ENCODE measurements at regions not wholly inside any gene's neighbourhood (a gene's known extent, or its start where the extent isn't known, plus 50 kb on each side); places are given as distances from the start of the nearest gene placed in this dataset.
"Not testable (repeated sequence)": the region's sequence is repeated elsewhere in the genome, so short reads cannot be mapped to it uniquely, and the experiment has no call there.

DNA sequence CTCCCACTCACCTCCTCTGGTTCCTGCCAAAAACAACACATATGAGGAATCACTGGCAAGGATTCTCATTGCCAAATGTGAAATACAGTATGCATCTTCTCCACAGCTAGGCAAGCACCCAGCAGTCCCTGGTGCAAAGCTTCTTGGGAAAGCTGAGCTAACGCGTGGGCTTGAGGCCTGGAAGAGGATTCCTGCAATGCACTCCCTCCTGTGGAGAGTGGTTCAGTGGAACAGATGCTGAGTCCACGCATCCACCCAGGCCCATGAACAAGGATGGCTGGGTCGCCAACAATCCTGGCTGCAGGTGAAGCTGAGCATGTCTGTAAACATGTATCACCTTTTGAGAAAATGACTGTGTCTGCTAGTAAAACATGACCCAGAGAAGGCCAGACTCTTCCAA lies 113.2 kb upstream of the CHST15 start:
- no peak for DNase-seq

DNA sequence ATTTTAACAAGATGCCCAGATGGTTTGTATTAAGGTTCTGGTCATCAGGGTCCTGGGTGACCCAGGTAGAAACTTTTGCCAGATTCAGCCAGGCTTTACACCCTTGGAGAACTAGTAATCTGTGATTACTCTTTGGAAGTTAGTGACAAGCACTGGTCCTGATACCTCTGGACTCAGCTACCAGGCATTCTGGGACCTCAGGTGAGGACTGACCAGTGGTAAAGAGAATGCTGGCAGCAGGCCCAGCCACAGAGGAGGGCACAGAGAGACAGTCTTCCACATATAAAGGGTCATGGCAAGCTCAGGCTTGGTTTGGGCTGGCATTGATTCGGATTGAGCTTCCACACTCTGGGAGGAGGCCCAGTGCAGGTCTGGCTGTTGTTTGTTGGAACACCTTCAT lies 112.0 kb upstream of the CHST15 start:
- no peak for DNase-seq

DNA sequence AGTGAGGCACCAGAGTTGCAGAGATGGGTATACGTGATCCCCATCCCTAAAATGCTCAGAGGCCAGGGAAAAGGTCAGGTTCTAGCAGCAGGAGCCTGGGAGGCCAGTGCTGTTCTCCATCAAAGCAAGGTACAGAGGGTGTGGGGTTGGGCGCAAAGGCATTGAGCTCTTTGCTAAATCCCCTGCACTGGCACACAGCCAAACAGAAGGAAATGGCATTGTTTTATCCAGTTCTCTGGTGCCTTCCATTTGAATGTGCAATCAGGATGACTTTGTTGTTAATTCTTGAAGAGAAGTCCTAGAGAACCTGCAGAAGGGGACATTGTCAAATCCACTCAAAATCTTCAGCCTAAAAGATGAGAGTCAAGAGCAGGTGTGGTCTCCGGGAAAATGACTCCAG lies 111.3 kb upstream of the CHST15 start:
- peak; percentile 54 for DNase-seq

DNA sequence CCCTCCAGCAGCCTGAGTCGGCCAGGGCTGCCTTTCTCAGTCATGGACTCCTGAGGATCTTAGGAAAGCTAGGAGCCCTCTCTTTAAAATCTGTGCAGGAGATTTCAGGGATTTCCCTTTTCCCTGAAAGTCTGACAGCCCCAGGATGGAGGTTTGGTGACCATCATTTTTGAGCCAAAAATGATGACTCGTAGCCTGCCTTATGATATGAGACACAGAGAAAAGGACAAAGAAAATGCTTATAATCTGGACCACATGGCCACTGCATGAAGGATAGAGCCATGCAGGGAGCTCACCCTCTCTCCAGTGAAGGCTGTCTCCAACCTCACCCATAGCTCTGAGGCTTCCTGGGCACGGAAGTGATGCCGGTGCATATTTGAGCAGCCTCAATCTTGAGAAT lies 106.6 kb upstream of the CHST15 start:
- no peak for DNase-seq

DNA sequence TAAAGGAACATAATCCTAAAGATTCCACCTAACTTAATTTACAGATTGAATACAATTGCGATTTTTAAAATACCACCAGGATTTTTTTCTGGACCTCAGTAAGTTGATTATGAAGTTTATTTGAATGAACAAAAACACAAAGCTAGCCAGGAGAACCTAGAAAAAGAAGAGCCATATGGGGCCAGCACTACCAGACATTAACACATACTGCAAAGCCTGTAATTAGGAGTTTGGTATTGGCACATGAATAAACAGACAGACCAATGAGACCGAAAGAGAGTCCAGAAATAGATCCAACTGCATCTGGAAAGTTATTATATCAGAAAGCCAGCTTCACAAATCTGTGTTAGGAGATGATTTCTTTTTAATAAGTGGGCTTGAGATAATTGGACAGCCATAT lies 105.5 kb upstream of the CHST15 start:
- DNase-seq, result no peak

DNA sequence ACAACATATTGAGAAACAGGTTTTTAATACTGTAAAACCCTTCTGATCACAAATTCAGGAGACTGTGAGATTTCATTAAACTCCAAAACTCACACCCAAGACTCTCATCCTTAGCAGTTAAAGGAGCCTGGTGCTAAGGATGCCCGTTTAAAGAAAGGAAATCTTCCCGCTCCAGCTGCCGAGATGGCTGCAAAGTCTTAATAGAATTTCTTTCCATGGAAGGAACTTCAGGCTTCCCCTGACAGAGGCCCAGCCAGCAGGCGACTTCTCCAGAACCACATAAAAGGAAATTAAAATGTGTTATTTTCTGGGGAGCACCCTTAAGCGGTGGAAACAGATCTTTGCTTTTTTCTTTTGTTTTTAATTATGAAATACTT lies 104.7 kb upstream of the CHST15 start:
- no peak for DNase-seq

DNA sequence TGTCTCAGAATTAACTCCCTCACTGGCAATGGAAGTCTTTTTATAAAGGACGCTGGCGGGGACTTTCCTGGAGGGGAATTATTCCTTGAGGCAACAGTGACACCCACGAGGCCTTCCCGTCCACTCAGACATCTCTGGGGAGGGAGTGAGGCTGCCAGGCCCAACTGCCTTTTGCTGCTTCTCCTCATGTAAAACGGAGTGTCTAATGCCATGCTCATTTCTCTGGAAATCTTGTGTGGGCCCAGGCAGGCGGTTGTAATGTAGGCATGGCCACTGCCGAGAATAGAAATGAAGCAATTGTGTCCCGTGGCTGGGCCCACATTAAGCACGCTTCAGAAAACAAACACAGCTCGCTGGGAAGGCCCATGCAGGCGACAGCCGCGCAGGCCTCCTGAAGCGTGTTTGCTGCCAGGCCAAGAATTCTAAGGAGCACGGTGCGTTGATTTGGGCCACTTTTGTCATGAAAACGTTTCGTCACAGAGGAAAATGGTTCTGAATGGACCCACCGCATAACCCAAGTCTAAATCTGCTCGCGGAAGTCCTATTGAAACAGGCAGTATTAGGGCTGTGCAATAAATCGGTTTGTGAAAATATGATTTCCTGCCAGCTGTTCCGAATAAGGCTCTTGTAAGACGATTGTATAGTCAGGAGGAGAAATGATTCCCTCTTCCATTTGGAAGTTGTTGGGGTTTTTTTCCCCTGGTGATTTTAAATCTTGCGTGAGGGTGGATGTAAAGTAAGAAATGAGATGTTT lies 104.2 kb upstream of the CHST15 start:
- no peak for DNase-seq

DNA sequence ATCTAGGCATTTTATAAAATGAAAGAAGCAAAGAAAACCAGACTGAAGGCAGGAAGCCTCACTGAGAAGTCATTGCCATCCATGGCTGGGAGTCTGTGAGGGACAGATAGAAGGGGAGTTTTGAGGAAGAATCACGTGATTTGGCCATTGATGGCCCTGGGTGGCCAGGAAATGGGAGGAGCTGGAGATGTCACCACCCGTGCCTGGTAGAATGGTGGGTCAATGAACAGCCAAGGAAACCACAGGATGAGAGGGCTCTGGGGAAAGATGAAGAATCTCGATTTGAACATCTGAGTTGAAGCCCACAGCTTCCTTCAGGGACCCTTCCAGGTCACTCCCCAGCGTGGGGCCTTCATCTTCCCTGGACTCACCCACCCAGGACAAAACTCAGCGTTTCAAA lies 103.3 kb upstream of the CHST15 start:
- no peak for DNase-seq

DNA sequence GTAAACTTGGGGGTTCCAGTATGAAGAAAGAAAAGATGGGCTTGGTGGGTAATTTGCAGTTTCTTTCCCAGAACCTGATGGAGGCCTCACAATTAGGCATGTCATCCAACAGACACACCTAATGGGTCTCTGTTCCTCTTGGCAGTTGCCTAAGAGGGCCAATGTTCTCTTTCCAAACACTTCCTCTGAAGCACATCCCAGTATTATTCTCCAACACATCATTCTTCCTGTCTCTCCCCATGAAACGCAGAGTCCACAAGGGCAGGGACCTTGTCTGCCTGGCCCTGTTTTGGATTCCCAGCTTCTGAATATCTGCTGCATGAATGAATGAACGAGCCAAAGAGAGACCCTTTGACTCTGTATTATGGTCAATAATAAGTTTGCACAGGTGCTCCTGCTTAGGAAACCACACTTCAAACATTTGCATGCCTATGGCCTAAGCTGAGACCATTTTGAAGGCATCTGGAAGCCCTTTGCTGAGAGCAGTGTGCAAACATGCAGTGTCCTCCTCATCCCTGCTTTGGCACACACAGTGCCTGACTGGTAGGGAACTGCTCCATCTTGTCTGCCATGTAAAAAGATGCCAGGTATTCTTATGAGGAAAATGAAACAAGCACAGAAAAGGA lies 100.9 kb upstream of the CHST15 start:
- DNase-seq, result no peak

DNA sequence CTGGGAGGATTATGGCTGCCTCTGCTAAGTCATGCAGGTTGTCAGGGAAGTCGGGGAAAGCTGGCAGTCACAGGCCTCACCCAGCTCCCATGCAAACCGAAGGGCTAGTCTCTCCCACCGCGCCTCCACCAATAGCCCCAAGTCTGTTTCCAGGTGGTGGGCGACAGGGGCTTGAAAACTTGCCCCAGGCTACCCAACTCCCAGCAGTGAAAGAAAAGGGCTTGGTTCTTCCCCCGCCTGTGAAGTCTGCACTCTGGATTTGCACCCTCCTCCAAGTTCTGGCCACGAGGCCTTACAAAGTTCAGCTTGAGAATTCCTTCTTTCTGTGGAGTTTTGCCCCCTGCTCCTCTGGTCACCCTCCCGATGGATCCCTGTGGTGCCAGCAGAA lies 99.9 kb upstream of the CHST15 start:
- no peak for DNase-seq

DNA sequence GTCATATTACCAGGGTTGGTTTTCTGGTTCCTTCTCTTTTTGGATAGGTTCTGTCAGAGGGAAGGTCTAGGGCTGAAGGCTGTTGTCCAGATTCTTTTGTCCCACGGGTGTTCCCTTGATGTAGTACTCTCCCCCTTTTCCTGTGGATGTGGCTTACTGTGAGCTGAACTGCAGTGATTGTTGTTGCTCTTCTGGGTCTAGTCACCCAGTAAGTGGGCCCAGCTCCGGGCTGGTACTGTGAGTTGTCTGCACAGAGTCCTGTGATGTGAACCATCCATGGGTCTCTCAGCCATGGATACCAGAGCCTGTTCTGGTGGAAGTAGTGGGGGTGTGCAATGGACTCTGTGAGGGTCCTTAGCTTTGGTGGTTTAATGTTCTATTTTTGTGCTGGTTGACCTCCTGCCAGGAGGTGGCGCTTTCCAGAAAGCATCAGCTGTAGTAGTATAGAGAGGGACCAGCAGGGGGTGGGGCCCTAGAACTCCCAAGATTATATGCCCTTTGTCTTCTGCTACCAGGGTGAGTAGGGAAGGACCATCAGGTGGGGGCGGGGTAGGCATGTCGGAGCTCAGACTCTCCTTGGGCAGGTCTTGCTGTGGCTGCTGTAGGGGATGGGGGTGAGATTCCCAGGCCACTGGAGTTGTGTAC lies 99.4 kb upstream of the CHST15 start:
- DNase-seq, result not testable (repeated sequence)

DNA sequence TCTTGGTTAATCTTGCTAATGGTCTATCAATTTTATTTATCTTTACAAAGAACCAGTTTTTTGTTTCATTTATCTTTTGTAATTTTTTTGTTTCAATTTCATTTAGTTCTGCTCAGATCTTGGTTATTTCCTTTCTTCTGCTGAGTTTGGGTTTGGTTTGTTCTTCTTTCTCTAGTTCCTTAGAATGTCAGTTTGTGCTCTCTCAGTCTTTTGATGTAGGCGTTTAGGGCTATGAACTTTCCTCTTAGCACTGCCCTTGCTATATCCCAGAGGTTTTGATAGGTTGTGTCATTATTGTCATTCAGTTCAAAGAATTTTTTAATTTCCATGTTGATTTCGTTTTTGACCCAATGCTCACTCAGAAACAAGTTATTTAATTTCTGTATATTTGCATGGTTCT lies 97.1 kb upstream of the CHST15 start:
- DNase-seq, result not testable (repeated sequence)

DNA sequence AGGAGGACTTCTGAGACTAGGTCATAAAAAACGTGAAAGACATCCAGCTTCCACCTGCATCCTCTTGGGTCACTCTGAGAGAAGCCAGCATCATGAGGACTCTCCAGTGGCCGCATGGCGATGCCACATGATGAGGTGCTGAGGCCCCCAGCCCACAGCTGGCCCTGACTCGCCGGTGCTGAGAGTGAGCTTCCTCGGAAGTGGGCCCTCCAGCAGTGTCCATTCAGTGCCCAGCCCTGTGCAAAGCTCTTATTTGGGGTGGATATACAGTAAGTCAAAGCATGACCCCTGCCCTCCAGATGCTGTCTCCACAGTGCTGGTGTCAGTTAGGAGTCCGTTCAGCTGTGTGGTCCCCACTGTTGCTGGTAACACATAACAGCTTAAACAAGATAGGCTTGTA lies 93.6 kb upstream of the CHST15 start:
- DNase-seq, result no peak

DNA sequence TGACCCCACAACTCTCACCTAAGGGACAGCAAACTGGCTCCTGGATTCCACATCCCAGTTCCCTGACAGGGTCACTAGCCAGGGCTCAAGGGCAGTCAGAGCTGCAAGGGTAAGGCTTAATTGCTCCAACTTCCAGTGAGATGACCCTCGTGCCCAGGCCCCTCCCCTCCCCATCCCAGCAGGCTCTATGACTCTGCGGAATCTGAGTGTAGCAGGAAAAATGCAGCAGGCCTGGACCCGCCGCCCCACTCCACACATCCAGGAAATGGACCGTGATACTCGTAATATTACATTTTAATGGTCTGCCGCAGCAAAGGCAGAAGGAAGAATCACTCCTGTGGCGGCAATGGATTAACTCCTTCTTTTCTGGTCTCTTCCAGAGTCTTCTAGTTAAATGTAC lies 91.7 kb upstream of the CHST15 start:
- no peak for DNase-seq

DNA sequence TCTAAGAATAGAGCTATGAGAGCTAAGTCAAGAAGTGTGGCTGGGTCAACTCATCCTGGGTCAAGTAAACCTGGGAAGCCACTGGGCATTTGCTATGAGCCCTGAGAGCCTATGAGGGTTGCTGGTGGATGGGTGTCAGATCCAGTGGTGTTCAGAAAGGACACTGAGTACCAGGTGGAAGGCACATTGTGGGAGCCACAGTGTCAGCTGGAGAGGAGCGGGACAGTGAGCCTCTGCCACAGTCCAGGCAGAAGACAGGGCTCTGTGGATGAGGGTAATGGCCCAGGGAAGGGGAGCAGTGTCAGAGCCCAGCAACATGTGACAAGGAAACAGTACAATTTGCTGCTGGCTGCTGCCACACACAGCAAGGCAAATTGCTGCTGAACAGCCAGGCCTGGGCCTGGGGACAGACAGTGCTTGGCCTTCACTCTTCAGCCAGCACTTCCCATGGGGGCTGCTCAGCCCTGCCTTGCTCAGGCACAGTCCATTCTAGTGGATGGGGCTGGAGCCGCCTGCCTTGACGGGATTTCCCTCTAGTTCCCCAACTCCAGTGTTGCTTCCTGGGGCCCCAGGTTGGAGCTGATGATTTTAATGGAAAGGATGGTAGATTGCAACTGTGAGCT lies 90.9 kb upstream of the CHST15 start:
- no peak for DNase-seq

DNA sequence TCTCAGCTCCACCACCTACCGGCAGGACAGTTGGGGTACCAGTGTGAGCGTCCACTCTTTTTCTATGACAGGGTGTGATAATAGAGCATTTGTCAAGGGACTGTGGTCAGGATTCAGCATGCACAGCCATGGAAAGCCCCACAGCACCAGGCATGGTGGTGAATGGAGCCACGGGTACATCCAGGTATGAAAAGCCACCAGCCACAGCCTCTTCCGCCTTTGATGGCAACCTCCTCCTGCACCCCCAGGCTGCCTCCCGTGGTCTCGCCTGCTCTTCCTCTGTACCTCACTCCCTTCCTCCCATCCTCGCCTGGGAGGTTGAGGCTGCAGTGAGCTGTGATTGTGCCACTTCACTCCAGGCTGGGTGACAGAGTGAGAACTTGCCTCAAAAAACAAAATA lies 90.2 kb upstream of the CHST15 start:
- no peak for DNase-seq

DNA sequence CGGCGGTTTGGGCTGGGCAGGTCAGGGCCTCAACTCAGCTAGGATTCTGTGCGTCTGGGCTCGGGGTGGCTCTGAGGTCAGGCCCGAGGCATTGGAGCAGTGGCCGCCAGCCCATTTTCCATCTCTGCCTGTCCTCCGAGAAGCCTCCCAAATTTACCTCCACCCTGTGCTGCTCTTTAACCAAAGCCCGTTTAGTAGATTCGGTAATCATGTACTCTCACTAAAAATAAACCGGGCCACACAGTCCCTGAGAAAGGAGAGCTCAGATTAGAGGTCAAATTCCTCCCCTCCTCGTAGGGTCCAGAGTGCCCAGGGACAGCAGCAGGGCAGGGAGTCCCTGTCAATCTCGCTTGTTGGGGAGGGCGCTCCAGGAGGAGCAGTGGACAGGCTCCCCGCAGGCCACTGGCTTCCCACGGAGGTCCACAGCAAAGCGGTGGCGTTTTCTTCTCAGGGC lies 88.7 kb upstream of the CHST15 start:
- DNase-seq, result no peak

DNA sequence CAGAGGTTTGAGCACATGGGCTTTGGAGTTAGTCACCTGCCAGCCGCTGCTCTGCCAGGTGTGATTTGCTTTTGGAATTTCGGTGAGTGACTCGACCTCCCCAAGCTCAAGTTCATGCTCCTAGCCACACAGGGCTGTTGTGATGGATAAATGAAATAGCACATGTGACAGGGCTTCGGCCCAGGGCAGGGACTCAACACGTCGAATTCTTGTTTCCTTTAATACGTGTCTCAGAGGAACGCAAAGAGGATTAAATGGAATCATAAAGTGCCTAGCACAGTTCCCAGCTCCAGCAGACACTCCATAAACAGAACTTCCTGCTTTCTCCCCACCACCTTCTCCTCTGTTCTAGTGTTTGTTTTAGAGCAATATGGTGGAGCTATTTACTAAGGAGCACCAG lies 88.3 kb upstream of the CHST15 start:
- no peak for DNase-seq

DNA sequence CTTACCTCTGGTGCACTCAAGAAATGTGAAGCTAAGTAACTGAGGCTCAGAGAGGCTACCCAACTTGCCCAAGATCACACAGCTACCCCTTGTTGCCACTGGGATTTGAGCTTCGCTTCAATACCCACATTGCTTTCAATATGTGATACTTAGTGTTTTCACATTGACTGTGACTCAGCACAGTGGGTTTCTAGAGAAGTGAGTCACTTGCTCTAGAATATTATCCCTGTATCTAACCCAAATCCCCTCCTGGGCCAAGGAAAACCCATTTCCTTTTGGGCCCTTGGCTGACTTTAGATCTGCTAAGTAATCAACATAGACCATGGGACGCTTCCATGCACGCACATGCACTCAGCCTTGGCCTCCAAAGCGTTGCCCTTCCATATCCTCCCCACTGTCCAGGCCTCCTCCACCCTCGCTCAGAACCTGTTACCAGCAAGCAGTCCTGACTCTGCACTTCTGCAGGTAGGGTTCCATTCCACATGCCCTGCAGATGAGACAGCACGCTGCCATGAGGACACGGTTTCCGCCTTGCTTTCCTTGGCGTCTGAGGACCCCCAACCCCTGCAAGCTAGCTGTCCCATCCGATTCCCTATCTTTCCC lies 87.7 kb upstream of the CHST15 start:
- DNase-seq, result no peak

DNA sequence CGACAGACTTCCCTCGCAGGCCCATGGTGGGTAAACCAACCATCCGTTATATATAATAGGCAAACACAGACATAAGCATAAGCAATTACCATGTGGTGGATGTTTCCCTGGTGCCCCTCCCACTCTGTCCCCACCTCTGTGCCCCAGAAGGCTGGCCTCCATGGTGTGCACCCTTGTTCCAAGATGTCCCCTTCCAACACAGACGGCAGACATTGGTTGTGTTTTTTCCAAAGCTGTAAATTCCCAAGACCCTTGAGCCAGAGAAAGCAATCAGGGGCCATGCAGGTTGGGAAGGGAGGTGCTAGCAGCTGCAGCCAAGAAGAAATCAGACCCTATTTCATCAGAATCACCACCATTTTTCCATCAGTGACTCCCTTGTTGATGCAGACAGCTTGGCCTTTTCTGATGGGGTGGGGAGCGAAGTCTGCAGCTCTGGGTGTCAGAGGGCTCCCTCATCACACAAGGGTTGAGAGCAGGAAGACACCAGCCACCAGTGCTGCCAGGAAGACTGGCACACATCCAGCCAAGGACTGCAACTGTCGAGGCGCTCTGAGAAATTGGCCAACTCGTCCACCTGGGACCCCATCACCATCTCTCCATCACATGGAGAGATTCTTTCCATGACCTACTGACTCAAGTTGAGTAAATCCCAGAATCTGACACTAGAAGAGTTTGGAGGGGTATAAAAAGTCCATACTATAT lies 86.8 kb upstream of the CHST15 start:
- no peak for DNase-seq

DNA sequence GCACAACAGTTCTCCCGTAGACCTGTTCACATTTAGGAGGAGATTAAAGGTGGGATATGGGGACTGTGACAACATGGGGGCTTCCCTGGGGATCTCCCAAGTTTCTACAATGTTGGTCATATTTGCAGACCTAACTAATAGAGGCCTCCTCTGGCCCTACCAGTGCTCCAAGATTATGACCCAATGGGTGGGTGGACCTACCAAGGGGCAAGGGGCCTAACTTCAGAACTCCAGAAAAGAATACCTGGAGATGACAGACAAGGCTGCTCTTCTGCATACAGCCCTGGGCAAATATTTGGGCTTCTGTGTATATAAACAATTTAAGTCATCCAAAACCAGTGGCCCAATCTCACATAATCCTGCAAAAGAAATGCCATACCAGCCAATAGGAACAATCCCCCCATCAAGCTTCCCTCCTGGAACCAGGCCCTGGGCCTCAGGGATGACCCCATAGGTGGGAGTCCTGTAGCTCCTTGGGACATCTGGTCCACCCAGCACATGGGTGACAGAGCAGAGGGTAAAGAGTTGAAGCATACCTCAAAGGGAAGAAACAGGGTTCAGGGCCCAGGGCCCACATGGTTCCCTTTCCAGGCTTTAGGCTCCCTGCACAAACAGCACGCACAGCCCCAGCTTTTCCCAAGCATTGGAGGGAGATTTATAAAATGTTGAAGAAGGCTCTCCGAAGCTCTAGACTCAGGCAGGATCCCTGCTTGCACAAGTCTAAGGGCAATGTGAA lies 86.1 kb upstream of the CHST15 start:
- DNase-seq, result no peak

DNA sequence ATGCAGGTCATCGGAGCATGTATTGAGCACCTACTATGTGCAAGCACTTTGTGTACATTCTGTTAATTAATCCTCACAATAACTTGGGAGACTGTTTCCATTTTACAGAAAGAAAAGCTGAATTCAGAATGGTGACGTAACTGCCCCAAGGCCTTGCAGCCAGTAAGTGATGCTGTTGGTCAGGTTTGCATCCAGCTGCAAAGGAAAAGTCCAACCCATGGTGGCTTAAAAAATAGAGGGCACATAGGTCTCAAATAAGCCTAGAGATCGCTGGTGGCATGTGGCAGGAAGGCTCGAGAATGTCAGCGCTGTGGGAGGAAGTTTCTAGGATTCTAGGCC lies 83.8 kb upstream of the CHST15 start:
- no peak for DNase-seq
